HCT116 (cell line): ENCODE measurements at regions not wholly inside any gene's neighbourhood (a gene's known extent, or its start where the extent isn't known, plus 50 kb on each side); places are given as distances from the start of the nearest gene placed in this dataset.

Experiments used
- CEBPB ChIP-seq: IDR thresholded peaks from 2 replicates; pipeline ENCODE4 v1.6.1; 2012; ENCODE audit warnings: low read depth
- CTCF ChIP-seq, 3 experiments: fragments of 200-600 bp in 1 of 3; sonication (generic) in 1 of 3; IDR thresholded peaks in 2 of 3; conservative IDR thresholded peaks in 1 of 3; 2 replicates each; pipeline ENCODE4 v1.5.1; 2012 to 2017; ENCODE audit warnings: low read depth in 2 of 3, low read length in 2 of 3, antibody characterized with exemption in 1 of 3, borderline replicate concordance in 1 of 3, control low read depth in 1 of 3, mild to moderate bottlenecking in 1 of 3, mixed read lengths in 1 of 3, mixed run types in 1 of 3, moderate library complexity in 1 of 3; ENCODE audit not compliant: insufficient read depth in 1 of 3
- FOSL1 ChIP-seq: IDR thresholded peaks from 2 replicates; pipeline ENCODE4 v1.6.1; 2012; ENCODE audit warnings: low read depth
- JUND ChIP-seq: IDR thresholded peaks from 2 replicates; pipeline ENCODE4 v1.6.1; 2012
- MAX ChIP-seq: IDR thresholded peaks from 2 replicates; pipeline ENCODE4 v1.6.1; 2012
- POLR2A ChIP-seq: IDR thresholded peaks from 2 replicates; pipeline ENCODE4 v1.7.0; 2011; ENCODE audit warnings: borderline replicate concordance; ENCODE audit not compliant: insufficient read depth, insufficient read length; ENCODE audit errors: extremely low read depth
- REST ChIP-seq: IDR thresholded peaks from 2 replicates; pipeline ENCODE4 v1.6.1; 2012; ENCODE audit warnings: low read depth
- SP1 ChIP-seq: IDR thresholded peaks from 2 replicates; pipeline ENCODE4 v1.6.1; 2012; ENCODE audit warnings: low read depth
- YY1 ChIP-seq: IDR thresholded peaks from 2 replicates; pipeline ENCODE4 v1.6.1; 2011; ENCODE audit warnings: low read length, low read depth, moderate library complexity, mild to moderate bottlenecking; ENCODE audit not compliant: insufficient replicate concordance; ENCODE audit errors: extremely low read depth

GRCh38 chr9:88917375-88917774 lies 73.9 kb upstream of the S1PR3 start:
- no peak for TF ChIP-seq SP1
- no peak for TF ChIP-seq CTCF (IDR thresholded peaks at IDR 0.05 in 2 of 3, conservative IDR thresholded peaks at IDR 0.05 in 1 of 3; ENCODE audit: borderline replicate concordance in 1 of 3, insufficient read depth in 1 of 3, low read depth in 2 of 3, low read length in 2 of 3)
- TF ChIP-seq POLR2A: no peak
- TF ChIP-seq YY1: no peak
- TF ChIP-seq CEBPB: no peak
- no peak for TF ChIP-seq REST
- no peak for TF ChIP-seq MAX
- no peak for TF ChIP-seq FOSL1
- TF ChIP-seq JUND: no peak
